Globus pallidus (tissue), 1 donor: ENCODE measurements at regions not wholly inside any gene's neighbourhood (a gene's known extent, or its start where the extent isn't known, plus 50 kb on each side); places are given as distances from the start of the nearest gene placed in this dataset.

Experiments used
- DNase-seq: peaks from one replicate; pipeline ENCODE4 v3.0.0-alpha.2; 2015; ENCODE audit warnings: low spot score

- DNase-seq, result no peak
These were observed 265.2 kb upstream of the SYT1 start for GRCh38 chr12:78599366-78599765.

GRCh38 chr12:78600541-78600940, 264.0 kb upstream of the SYT1 start:
- DNase-seq, result no peak

- no peak for DNase-seq
These were observed 253.1 kb upstream of the SYT1 start for GRCh38 chr12:78611504-78611903.

GRCh38 chr12:78612190-78612589, 252.4 kb upstream of the SYT1 start:
- no peak for DNase-seq

GRCh38 chr12:78617683-78618082, 246.9 kb upstream of the SYT1 start:
- DNase-seq, result no peak

- no peak for DNase-seq
These were observed 241.9 kb upstream of the SYT1 start for GRCh38 chr12:78622529-78623195.

- DNase-seq, result no peak
These were observed 236.0 kb upstream of the SYT1 start for GRCh38 chr12:78628491-78629100.

- no peak for DNase-seq
These were observed 228.2 kb upstream of the SYT1 start for GRCh38 chr12:78636231-78636855.

GRCh38 chr12:78641837-78642423, 222.6 kb upstream of the SYT1 start:
- DNase-seq, result no peak

GRCh38 chr12:78645956-78646355, 218.6 kb upstream of the SYT1 start:
- no peak for DNase-seq

- DNase-seq, result no peak
These were observed 212.8 kb upstream of the SYT1 start for GRCh38 chr12:78651755-78652154.

GRCh38 chr12:78666584-78666983, 198.0 kb upstream of the SYT1 start:
- DNase-seq, result no peak

- no peak for DNase-seq
These were observed 193.3 kb upstream of the SYT1 start for GRCh38 chr12:78671295-78671694.

GRCh38 chr12:78672033-78672432, 192.5 kb upstream of the SYT1 start:
- no peak for DNase-seq

GRCh38 chr12:78674311-78675090, 190.1 kb upstream of the SYT1 start:
- DNase-seq, result no peak

GRCh38 chr12:78680596-78680995, 184.0 kb upstream of the SYT1 start:
- no peak for DNase-seq

- DNase-seq, result no peak
These were observed 181.5 kb upstream of the SYT1 start for GRCh38 chr12:78683031-78683430.

- DNase-seq, result no peak
These were observed 180.9 kb upstream of the SYT1 start for GRCh38 chr12:78683626-78684025.

GRCh38 chr12:78684419-78684818, 180.2 kb upstream of the SYT1 start:
- DNase-seq, result no peak

GRCh38 chr12:78695749-78696148, 168.8 kb upstream of the SYT1 start:
- no peak for DNase-seq

- DNase-seq, result no peak
These were observed 168.3 kb upstream of the SYT1 start for GRCh38 chr12:78696267-78696666.

- DNase-seq, result no peak
These were observed 166.7 kb upstream of the SYT1 start for GRCh38 chr12:78697817-78698415.
